ENCODE measurements at regions not wholly inside any gene's neighbourhood (a gene's known extent, or its start where the extent isn't known, plus 50 kb on each side); places are given as distances from the start of the nearest gene placed in this dataset.

DNA sequence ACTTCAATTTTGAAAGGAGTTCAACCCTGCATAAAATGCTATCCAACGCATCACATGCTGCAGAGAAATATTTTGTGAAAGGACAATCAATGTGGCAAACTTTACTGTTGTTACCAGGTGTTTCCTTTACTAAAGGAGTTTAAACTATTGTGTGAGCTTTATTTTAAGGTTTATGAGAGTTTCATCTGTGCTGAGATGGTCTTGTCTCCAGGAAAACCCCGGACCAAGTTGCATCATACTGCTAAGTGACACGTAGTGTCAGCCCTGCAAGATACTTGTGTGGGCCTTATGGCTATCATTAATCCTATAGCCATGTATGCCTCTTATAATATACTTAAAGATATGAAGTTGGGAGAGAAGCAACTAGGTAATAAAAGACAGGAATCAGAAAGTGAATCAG lies 94.5 kb upstream of the EPHA6 start:
- in situ Hi-C loops (cut with HindIII; ENCODE audit: low pct_unique_long_range_greater_than_20kb, low sequenced_read_pairs) (no loop called here), intact Hi-C loops (cut with micrococcal nuclease; ENCODE audit: unreplicated experiment) (no loop called here)
- BruUV-seq (replicated peaks): no TSS peak
- ATAC-seq (no peak), DNase-seq (ENCODE audit: low read depth, low spot score) (no peak)
- H3K4me1 ChIP-seq (ENCODE audit: control insufficient read depth, insufficient read depth, low read length): no peaks in the 10 kb centered on the region
- no peaks in the 10 kb centered on the region for H3K36me3 ChIP-seq (ENCODE audit: control insufficient read depth, insufficient read depth, low read length)
- POLR2A ChIA-PET: no interaction called here
- CTCF ChIA-PET: no interaction called here
- H3K4me3 ChIP-seq (ENCODE audit: low read depth in 2 of 2, low read length in 2 of 2): no peak overlapping the region
- TF ChIP-seq TCF7L2 (IDR thresholded peaks at IDR 0.05; ENCODE audit: low read depth, low read length) (no peak), SIN3A (IDR thresholded peaks at IDR 0.05; ENCODE audit: borderline replicate concordance, insufficient read depth, low read depth, low read length) (no peak), POLR2AphosphoS5 (IDR thresholded peaks at IDR 0.05; ENCODE audit: low read depth, low read length) (no peak)
- TF ChIP-seq, protein P1, sequence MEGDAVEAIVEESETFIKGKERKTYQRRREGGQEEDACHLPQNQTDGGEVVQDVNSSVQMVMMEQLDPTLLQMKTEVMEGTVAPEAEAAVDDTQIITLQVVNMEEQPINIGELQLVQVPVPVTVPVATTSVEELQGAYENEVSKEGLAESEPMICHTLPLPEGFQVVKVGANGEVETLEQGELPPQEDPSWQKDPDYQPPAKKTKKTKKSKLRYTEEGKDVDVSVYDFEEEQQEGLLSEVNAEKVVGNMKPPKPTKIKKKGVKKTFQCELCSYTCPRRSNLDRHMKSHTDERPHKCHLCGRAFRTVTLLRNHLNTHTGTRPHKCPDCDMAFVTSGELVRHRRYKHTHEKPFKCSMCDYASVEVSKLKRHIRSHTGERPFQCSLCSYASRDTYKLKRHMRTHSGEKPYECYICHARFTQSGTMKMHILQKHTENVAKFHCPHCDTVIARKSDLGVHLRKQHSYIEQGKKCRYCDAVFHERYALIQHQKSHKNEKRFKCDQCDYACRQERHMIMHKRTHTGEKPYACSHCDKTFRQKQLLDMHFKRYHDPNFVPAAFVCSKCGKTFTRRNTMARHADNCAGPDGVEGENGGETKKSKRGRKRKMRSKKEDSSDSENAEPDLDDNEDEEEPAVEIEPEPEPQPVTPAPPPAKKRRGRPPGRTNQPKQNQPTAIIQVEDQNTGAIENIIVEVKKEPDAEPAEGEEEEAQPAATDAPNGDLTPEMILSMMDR (IDR thresholded peaks at IDR 0.05): no peak
- TF ChIP-seq, protein P2, sequence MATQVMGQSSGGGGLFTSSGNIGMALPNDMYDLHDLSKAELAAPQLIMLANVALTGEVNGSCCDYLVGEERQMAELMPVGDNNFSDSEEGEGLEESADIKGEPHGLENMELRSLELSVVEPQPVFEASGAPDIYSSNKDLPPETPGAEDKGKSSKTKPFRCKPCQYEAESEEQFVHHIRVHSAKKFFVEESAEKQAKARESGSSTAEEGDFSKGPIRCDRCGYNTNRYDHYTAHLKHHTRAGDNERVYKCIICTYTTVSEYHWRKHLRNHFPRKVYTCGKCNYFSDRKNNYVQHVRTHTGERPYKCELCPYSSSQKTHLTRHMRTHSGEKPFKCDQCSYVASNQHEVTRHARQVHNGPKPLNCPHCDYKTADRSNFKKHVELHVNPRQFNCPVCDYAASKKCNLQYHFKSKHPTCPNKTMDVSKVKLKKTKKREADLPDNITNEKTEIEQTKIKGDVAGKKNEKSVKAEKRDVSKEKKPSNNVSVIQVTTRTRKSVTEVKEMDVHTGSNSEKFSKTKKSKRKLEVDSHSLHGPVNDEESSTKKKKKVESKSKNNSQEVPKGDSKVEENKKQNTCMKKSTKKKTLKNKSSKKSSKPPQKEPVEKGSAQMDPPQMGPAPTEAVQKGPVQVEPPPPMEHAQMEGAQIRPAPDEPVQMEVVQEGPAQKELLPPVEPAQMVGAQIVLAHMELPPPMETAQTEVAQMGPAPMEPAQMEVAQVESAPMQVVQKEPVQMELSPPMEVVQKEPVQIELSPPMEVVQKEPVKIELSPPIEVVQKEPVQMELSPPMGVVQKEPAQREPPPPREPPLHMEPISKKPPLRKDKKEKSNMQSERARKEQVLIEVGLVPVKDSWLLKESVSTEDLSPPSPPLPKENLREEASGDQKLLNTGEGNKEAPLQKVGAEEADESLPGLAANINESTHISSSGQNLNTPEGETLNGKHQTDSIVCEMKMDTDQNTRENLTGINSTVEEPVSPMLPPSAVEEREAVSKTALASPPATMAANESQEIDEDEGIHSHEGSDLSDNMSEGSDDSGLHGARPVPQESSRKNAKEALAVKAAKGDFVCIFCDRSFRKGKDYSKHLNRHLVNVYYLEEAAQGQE (IDR thresholded peaks at IDR 0.05; ENCODE audit: insufficient read depth in 1 of 2, low read depth in 2 of 2, low read length in 1 of 2): no peak
- no peak overlapping the region for H3K27ac ChIP-seq (ENCODE audit: low read length)
- H3K27me3 ChIP-seq (ENCODE audit: control insufficient read depth, insufficient read depth, low read length): no peaks in the 10 kb centered on the region
- H3K9me3 ChIP-seq (ENCODE audit: control insufficient read depth, insufficient read depth, low read depth, low read length): no peaks in the 10 kb centered on the region

DNA sequence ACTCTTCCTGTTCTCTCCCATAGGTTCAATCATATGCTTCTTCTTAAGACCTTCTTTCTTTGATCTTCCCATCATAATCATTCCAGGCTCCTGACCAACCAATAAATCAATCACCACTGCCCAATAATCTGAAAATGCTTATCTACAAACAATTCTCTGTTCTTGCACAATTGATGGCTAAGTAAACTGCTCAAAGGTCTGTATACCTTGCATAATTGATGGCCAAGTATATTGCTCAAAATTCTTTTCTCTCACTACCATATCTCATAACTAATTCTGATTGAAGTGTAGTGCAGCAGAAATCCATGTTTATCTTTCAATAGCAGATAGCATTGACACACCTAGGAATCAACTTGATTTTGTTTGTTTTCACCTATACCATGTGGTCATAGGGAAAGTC lies 83.4 kb upstream of the EPHA6 start:
- intact Hi-C loops (cut with micrococcal nuclease; ENCODE audit: unreplicated experiment) (no loop called here), in situ Hi-C loops (cut with HindIII; ENCODE audit: low pct_unique_long_range_greater_than_20kb, low sequenced_read_pairs) (no loop called here)
- Histone ChIP-seq H3K36me3 (ENCODE audit: control insufficient read depth, insufficient read depth, low read length) (no peaks in the 10 kb centered on the region), H3K9me3 (ENCODE audit: control insufficient read depth, insufficient read depth, low read depth, low read length) (no peaks in the 10 kb centered on the region), H3K4me3 (ENCODE audit: low read depth in 2 of 2, low read length in 2 of 2) (no peak overlapping the region), H3K27ac (ENCODE audit: low read length) (no peak overlapping the region), H3K4me1 (ENCODE audit: control insufficient read depth, insufficient read depth, low read length) (no peaks in the 10 kb centered on the region), H3K27me3 (ENCODE audit: control insufficient read depth, insufficient read depth, low read length) (no peaks in the 10 kb centered on the region)
- no TSS peak for BruUV-seq (replicated peaks)
- POLR2A ChIA-PET: no interaction called here
- CTCF ChIA-PET: no interaction called here
- ATAC-seq: no peak
- TF ChIP-seq, protein P2 (IDR thresholded peaks at IDR 0.05; ENCODE audit: insufficient read depth in 1 of 2, low read depth in 2 of 2, low read length in 1 of 2): no peak
- TF ChIP-seq TCF7L2 (IDR thresholded peaks at IDR 0.05; ENCODE audit: low read depth, low read length) (no peak), POLR2AphosphoS5 (IDR thresholded peaks at IDR 0.05; ENCODE audit: low read depth, low read length) (no peak), SIN3A (IDR thresholded peaks at IDR 0.05; ENCODE audit: borderline replicate concordance, insufficient read depth, low read depth, low read length) (no peak)
- TF ChIP-seq, protein P1 (IDR thresholded peaks at IDR 0.05): no peak
- no peak for DNase-seq (ENCODE audit: low read depth, low spot score)
